Ovary (tissue), 7 donors: ENCODE measurements at regions not wholly inside any gene's neighbourhood (a gene's known extent, or its start where the extent isn't known, plus 50 kb on each side); places are given as distances from the start of the nearest gene placed in this dataset.
"Not testable (repeated sequence)": the region's sequence is repeated elsewhere in the genome, so short reads cannot be mapped to it uniquely, and the experiment has no call there.

Experiments used
- DNase-seq, 5 donors: peaks; one replicate each; pipeline ENCODE4 v3.0.0-alpha.2; 2019 to 2020
- H3K27ac ChIP-seq, 2 donors: fragments of 200-600 bp; one replicate each; pipeline versions ENCODE4 v1.5.1 to v1.8.0; 2019 to 2022
- H3K27me3 ChIP-seq: fragments of 200-600 bp; one replicate; pipeline ENCODE4 v1.8.0; 2022
- H3K36me3 ChIP-seq: fragments of 200-600 bp; sonication (generic); one replicate; pipeline ENCODE4 v1.5.1; 2019
- H3K4me1 ChIP-seq: one replicate; pipeline ENCODE4 v1.8.1; 2013; ENCODE audit warnings: mild to moderate bottlenecking, moderate library complexity; ENCODE audit not compliant: insufficient read depth
- H3K4me3 ChIP-seq: fragments of 200-600 bp; sonication (generic); one replicate; pipeline ENCODE4 v1.5.1; 2017
- H3K9me3 ChIP-seq, 2 donors: fragments of 200-600 bp in 1 of 2; sonication (generic) in 1 of 2; one replicate each; pipeline versions ENCODE4 v1.5.1 to v1.8.1; 2013 to 2019; ENCODE audit warnings: mild to moderate bottlenecking in 1 of 2, moderate library complexity in 1 of 2
- EP300 ChIP-seq: sonication (generic); formaldehyde crosslinking; IDR thresholded peaks from one replicate; pipeline ENCODE4 v1.6.1; 2017; ENCODE audit warnings: antibody characterized with exemption
- POLR2A ChIP-seq: fragments of 450-650 bp; IDR thresholded peaks from one replicate; pipeline ENCODE4 v1.6.1; 2017; ENCODE audit warnings: antibody characterized with exemption, mild to moderate bottlenecking, moderate library complexity
- WGBS, 3 donors: extraction: QIAGEN DNeasy Blood & Tissue Kit in 1 of 3; methylation state at CpG; one replicate each; pipeline versions ENCODE4 v1.1.5 to v1.1.7; 2013 to 2017; 5-methylcytosine and 5-hydroxymethylcytosine counted together
- intact Hi-C, 4 donors: fragments of 100-400 bp; cut with DNase I; formaldehyde crosslinking; loops; one replicate each; pipeline versions ENCODE4 v1.11.0 to v1.15.1; 2022 to 2023
- TF ChIP-seq, protein P1 (sequence below), 3 donors: fragments of 450-650 bp in 2 of 3; fragments of 200-600 bp in 1 of 3; IDR thresholded peaks; one replicate each; pipeline versions ENCODE4 v1.5.1 to v1.8.0; 2016 to 2022; ENCODE audit warnings: antibody characterized with exemption in 3 of 3, mild to moderate bottlenecking in 1 of 3
- donor health status: DM: no; HTN: no; CAD: no; lungs with moderate emphysema.
- donor health status: DM: no; HTN: no; CAD: no.
- donor health status: Bipolar disorder and iron deficiency.
- donor health status: DM: no; HTN: no; CAD: no.
- donor health status: DM: yes; HTN: yes; CAD: no.

DNA sequence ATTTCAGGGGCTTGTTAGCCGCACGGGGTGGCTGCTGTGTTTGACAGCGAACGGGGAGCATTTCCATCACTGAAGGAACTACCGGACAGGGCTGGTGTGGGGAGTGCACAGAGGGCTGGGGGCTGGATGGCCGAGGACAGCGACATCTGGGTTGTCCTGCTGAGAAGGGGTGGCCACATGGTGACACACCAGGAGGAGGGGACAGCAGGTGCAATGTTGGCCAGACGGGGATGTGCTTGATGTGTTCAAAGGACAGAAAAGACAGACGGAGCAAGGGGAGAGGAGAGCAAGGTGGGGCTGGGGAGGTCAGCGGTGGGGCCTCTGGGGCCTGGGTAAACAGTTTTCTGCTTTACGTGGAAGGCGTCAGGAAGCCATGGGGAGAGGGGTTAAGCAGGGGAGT lies 115.7 kb downstream of the TNFRSF13B start:
- not testable (repeated sequence) for DNase-seq, H3K9me3 ChIP-seq, H3K36me3 ChIP-seq, H3K4me1 ChIP-seq, H3K4me3 ChIP-seq, H3K27me3 ChIP-seq, H3K27ac ChIP-seq
- intact Hi-C loops: loop anchor here in 1 of 4 donors (10.0 kb wide), 1 partner anchor 59 kb away; no protein-coding TSS in a partner anchor
- 60 to 65% (median 64%) methylated on average over 12 of the region's 12 CpGs for WGBS, 3 donors

DNA sequence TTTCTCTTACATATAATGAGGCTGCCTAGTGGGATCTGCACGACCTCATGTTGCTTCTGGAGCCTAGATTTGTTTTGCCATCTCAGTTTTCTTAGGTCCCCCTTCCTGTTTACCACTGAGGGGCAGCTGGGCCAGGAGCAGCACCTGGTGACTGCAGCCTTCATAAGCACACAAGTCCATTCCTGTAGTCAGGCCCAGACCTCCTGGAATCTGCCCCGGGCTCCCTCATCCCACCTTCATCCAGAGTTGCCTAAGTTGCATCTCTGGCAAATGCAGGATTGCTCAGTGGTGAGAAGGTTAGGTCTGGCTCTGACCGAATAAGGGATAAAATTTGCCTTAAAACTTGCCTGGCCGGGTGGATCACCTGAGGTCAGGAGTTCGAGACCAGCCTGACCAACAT lies 117.3 kb downstream of the TNFRSF13B start:
- not testable (repeated sequence) for H3K4me1 ChIP-seq, H3K4me3 ChIP-seq, DNase-seq, H3K9me3 ChIP-seq, H3K27me3 ChIP-seq, H3K36me3 ChIP-seq, H3K27ac ChIP-seq
- intact Hi-C loops: loop anchor here in 1 of 4 donors (10.0 kb wide), 1 partner anchor 60 kb away; no protein-coding TSS in a partner anchor
- WGBS, 3 donors: 82 to 89% (median 83%) methylated on average over 5 of the region's 5 CpGs

DNA sequence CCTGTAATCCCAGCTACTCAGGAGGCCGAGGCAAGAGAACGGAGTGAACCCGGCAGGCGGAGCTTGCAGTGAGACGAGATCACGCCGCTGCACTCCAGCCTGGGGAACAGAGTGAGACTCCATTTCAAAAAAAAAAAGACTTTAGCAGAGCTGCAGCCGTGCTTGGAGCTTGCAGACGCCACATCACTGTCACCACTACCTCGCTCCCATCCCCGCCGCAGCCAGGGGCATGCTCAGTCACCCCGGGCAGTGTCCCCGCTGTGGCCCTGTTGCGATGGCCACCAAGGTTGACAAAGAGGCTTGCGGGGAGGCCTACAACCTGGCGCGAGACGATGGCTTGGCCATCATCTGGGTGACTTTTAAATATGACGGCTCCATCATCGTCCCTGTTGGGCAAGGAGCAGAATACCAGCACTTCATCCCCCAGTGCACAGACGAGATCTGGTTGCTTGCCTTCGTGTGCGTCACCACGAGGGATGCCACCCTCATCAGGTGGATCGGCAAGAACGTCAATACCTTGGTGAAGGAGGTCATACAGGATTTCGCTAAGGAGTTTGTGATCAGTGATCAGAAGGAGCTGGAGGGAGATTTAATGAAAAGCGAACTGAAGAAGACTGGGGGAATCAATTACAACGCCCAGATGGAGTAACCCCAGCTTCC lies 118.1 kb downstream of the TNFRSF13B start:
- TF ChIP-seq POLR2A: no peak
- no peak for TF ChIP-seq EP300
- TF ChIP-seq, protein P1, sequence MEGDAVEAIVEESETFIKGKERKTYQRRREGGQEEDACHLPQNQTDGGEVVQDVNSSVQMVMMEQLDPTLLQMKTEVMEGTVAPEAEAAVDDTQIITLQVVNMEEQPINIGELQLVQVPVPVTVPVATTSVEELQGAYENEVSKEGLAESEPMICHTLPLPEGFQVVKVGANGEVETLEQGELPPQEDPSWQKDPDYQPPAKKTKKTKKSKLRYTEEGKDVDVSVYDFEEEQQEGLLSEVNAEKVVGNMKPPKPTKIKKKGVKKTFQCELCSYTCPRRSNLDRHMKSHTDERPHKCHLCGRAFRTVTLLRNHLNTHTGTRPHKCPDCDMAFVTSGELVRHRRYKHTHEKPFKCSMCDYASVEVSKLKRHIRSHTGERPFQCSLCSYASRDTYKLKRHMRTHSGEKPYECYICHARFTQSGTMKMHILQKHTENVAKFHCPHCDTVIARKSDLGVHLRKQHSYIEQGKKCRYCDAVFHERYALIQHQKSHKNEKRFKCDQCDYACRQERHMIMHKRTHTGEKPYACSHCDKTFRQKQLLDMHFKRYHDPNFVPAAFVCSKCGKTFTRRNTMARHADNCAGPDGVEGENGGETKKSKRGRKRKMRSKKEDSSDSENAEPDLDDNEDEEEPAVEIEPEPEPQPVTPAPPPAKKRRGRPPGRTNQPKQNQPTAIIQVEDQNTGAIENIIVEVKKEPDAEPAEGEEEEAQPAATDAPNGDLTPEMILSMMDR (IDR thresholded peaks at IDR 0.05): no peak
- H3K9me3 ChIP-seq: no peaks in the 10 kb centered on the region
- 85 to 87% (median 85%) methylated on average over 30 of the region's 30 CpGs for WGBS, 3 donors
- H3K4me3 ChIP-seq: no peak overlapping the region
- no peaks in the 10 kb centered on the region for H3K4me1 ChIP-seq
- H3K27ac ChIP-seq: no peak overlapping the region
- no peak for DNase-seq
- intact Hi-C loops: loop anchor here in 1 of 4 donors (10.0 kb wide), 1 partner anchor 61 kb away; no protein-coding TSS in a partner anchor
- no peaks in the 10 kb centered on the region for H3K27me3 ChIP-seq
- H3K36me3 ChIP-seq: no peaks in the 10 kb centered on the region

DNA sequence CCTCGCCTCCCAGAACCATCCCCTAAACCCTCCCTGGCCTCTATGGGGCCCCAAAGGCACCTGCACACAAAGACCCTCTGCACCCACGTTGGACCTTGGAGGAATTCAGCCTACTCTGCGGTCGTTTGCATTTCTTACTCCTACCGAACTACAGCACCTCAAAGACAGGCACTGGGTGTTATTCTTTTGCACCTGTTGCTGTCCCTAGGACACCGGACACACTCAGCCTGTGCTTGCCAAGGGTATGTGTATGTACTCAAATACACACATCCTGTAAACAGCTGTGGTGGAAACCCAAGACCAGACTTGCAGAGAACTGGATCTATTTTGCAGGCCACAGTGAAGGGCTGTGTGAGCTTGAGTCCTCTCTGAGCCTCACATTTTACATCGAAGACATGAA lies 122.1 kb downstream of the TNFRSF13B start:
- H3K27ac ChIP-seq, DNase-seq, H3K27me3 ChIP-seq, H3K4me3 ChIP-seq, H3K4me1 ChIP-seq, H3K36me3 ChIP-seq, H3K9me3 ChIP-seq: not testable (repeated sequence)
- intact Hi-C loops: loop anchor here in 1 of 4 donors (10.0 kb wide), 1 partner anchor 65 kb away; no protein-coding TSS in a partner anchor
- WGBS, 3 donors: 60 to 64% (median 63%) methylated on average over 5 to 6 of the region's 7 CpGs

DNA sequence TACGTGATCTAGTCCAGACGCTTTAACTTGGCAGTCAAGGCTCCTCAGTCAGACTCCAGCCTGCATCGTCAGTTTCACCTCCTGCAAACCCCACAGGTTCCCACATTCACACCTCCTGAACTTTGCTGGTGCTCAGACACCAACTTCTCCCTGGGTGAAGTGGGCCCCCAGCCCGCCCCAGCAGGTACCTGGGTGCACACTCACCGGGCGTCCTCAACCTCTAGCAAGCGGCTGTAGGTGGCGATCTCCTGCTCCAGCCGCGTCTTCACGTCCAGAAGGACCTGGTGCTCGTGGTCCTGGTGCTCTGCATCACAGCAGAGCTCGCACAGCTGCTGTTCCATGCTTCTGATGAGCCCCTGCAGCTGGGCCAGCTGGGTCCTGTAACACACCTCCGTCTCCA lies 122.9 kb downstream of the TNFRSF13B start:
- DNase-seq, H3K27ac ChIP-seq, H3K36me3 ChIP-seq, intact Hi-C loops, H3K4me3 ChIP-seq, H3K27me3 ChIP-seq, H3K4me1 ChIP-seq, H3K9me3 ChIP-seq: not testable (repeated sequence)
- 65 to 69% methylated on average over 8 of the region's 14 CpGs; no CpG with 5 or more reads in 1 of the 3 donors for WGBS, 3 donors

DNA sequence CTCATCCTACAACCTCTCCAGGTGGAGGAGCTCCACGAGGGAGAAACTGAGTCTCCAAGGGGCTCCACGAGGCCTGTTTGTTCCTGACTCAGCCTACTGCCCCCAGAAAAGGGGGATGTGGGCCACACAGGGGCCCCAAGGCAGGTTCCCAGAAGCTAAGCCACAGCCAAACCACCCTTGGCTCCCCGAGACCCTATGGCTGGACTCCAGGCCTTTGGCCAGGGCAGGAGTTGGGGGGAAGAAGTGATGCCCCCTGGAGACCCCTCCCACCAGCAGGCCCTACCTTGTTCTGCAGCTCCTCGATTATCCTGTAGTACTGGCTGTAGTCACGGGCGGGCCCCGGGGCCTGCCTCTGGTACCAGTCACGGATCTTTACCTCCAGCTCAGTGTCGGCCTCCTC lies 126.8 kb downstream of the TNFRSF13B start:
- H3K4me1 ChIP-seq, H3K27me3 ChIP-seq, H3K27ac ChIP-seq, H3K36me3 ChIP-seq, DNase-seq, H3K4me3 ChIP-seq, intact Hi-C loops, H3K9me3 ChIP-seq: not testable (repeated sequence)
- 84% methylated on average over 2 of the region's 9 CpGs; no CpG with 5 or more reads in 2 of the 3 donors for WGBS, 3 donors

DNA sequence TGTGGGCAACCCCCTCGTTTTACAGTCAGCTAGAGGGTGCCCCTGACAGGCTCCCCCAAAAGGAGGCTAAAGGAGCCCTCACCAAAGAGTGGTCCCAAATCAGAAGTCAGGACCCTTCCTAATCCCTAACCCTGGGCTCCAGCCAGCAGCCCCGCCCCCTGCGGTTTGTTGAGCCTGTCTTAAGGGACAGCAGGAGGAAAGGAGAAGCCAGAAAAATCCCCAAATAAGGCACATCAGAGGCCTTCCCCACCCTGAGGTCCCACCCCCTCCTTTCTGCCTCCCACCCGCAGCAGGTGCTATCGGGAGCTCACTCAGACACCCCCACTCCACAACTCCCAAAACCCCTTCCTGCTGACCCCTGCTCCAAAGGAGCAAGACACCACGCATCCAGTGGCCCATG lies 127.2 kb downstream of the TNFRSF13B start:
- H3K4me3 ChIP-seq, H3K27me3 ChIP-seq, intact Hi-C loops, DNase-seq, H3K9me3 ChIP-seq, H3K27ac ChIP-seq, H3K4me1 ChIP-seq, H3K36me3 ChIP-seq: not testable (repeated sequence)
- 80% methylated on average over 1 of the region's 6 CpGs; no CpG with 5 or more reads in 2 of the 3 donors for WGBS, 3 donors

DNA sequence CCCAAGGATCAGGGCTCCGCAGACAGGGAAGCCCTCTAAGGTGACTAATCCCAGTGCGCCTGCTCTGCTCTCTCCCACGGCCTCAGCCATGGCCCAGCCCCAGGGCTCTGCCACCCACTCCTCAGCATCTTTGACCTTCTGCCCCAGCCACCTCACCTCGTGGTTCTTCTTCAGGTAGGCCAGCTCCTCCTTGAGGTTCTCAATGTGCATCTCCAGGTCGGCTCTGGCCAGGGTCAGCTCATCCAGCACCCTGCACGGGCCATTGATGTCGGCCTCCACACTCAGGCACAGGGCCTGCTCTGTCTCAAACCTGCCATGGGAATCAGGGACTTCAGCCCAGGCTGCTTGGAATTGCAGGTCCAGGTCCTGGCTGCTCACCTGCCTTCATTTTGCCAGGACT lies 128.4 kb downstream of the TNFRSF13B start:
- H3K4me3 ChIP-seq, H3K27me3 ChIP-seq, H3K27ac ChIP-seq, H3K4me1 ChIP-seq, H3K9me3 ChIP-seq, H3K36me3 ChIP-seq, intact Hi-C loops, DNase-seq: not testable (repeated sequence)
- 63 to 80% methylated on average over 1 to 4 of the region's 7 CpGs; no CpG with 5 or more reads in 1 of the 3 donors for WGBS, 3 donors

DNA sequence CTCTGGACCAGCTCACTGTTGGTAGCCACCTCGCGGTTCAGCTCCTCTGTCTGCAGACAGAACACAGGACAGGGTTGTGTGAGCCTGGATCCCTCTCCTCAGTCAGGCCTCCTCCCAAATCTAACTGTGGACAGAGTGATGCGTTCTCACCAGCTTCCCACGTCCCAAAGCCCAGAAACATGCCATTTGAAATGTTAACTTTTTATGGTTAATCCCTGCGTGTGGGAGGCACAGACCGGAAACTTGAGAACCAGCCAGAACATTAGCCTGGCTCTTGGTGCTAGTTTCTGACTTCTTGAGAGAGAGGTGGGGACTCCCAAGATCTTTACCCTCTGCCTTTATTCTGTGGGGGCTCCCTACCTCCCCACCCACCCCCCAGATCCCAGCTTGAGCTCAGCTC lies 129.6 kb downstream of the TNFRSF13B start:
- H3K36me3 ChIP-seq, H3K4me1 ChIP-seq, DNase-seq, H3K4me3 ChIP-seq, H3K9me3 ChIP-seq, intact Hi-C loops, H3K27me3 ChIP-seq, H3K27ac ChIP-seq: not testable (repeated sequence)
- 0 to 3% (median 0%) methylated on average over 3 to 4 of the region's 6 CpGs for WGBS, 3 donors

DNA sequence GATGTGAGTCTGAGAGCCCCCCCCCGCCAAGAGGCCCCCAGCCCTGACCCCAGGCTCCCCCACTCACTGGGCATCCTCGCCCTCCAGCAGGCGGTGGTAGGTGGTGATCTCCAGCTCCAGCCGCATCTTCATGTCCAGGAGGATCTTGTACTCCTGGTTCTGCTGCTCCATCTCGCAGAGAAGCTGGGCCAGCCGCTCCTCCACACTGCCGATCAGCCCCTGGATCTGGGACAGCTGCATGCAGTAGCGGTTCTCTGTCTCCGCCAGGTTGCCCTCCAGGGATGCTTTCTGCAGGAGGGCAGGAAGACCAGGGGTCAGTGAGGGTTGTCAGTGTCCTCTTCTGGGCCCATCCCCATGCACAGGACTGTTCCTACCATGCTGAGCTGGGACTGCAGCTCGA lies 130.0 kb downstream of the TNFRSF13B start:
- H3K27ac ChIP-seq, H3K4me3 ChIP-seq, H3K4me1 ChIP-seq, H3K9me3 ChIP-seq, intact Hi-C loops, DNase-seq, H3K27me3 ChIP-seq, H3K36me3 ChIP-seq: not testable (repeated sequence)
- 80% methylated on average over 2 of the region's 10 CpGs; no CpG with 5 or more reads in 2 of the 3 donors for WGBS, 3 donors

DNA sequence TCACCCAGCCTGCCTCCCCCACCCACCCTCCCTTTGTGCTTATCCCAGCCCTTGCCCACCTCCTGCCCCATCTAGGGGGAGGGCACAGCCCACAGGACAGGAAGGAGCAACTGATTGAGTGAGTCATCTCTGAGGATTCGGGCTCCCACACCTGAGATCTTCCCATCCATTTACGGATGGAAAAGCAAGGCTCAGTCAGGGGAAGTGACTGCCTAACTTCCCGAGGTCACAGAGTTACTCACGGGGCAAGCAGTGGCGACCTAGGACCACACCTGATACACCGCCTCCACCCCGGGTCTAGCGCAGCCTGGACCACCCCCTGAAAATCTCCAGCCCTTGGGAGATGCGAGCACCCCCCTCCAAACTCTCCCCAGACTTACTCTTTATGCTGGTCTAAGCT lies 131.7 kb downstream of the TNFRSF13B start:
- H3K4me3 ChIP-seq, H3K4me1 ChIP-seq, H3K27ac ChIP-seq, intact Hi-C loops, H3K27me3 ChIP-seq, H3K36me3 ChIP-seq, H3K9me3 ChIP-seq, DNase-seq: not testable (repeated sequence)
- WGBS, 3 donors: 77% methylated on average over 7 of the region's 9 CpGs; no CpG with 5 or more reads in 2 of the 3 donors
